Mesenchymal stem cell (in vitro differentiated cells and primary cell): ENCODE measurements at regions not wholly inside any gene's neighbourhood (a gene's known extent, or its start where the extent isn't known, plus 50 kb on each side); places are given as distances from the start of the nearest gene placed in this dataset.

Source experiments
- DNase-seq: peaks from one replicate; pipeline ENCODE4 v3.0.0-alpha.2; 2013
- H2AFZ ChIP-seq: one replicate; pipeline ENCODE4 v1.6.1; 2013; ENCODE audit warnings: low read depth, mild to moderate bottlenecking, control low read depth, inconsistent platforms, low read length, moderate library complexity
- H2AK5ac ChIP-seq: 2 replicates; pipeline ENCODE4 v1.6.1; 2013; ENCODE audit warnings: low read length, moderate library complexity, mild to moderate bottlenecking, inconsistent platforms; ENCODE audit not compliant: severe bottlenecking
- H2BK120ac ChIP-seq: one replicate; pipeline ENCODE4 v1.6.1; 2013; ENCODE audit warnings: low read depth, mild to moderate bottlenecking, inconsistent platforms, low read length, moderate library complexity
- H2BK12ac ChIP-seq, 2 experiments: one replicate each; pipeline ENCODE4 v1.6.1; 2013; ENCODE audit warnings: inconsistent platforms in 2 of 2, low read length in 2 of 2, mild to moderate bottlenecking in 2 of 2, moderate library complexity in 2 of 2, control low read depth in 1 of 2
- H2BK15ac ChIP-seq: one replicate; pipeline ENCODE4 v1.6.1; 2013; ENCODE audit warnings: mild to moderate bottlenecking, low read depth, inconsistent platforms; ENCODE audit not compliant: poor library complexity, severe bottlenecking
- H2BK5ac ChIP-seq: 2 replicates; pipeline ENCODE4 v1.6.1; 2013; ENCODE audit warnings: low read depth, mild to moderate bottlenecking, low read length, control low read depth, inconsistent platforms; ENCODE audit not compliant: poor library complexity, severe bottlenecking
- H3K14ac ChIP-seq, 2 experiments: one replicate each; pipeline ENCODE4 v1.6.1; 2013; ENCODE audit warnings: inconsistent platforms in 2 of 2, low read length in 2 of 2, control low read depth in 1 of 2, mild to moderate bottlenecking in 1 of 2, moderate library complexity in 1 of 2
- H3K18ac ChIP-seq, 2 experiments: one replicate each; pipeline ENCODE4 v1.6.1; 2013; ENCODE audit warnings: inconsistent platforms in 2 of 2, low read length in 2 of 2, control low read depth in 1 of 2, low read depth in 1 of 2, mild to moderate bottlenecking in 1 of 2
- H3K23ac ChIP-seq, 2 experiments: one replicate each; pipeline ENCODE4 v1.6.1; 2013; ENCODE audit warnings: inconsistent platforms in 2 of 2, low read length in 2 of 2, mild to moderate bottlenecking in 2 of 2, moderate library complexity in 2 of 2, control low read depth in 1 of 2
- H3K27ac ChIP-seq: 2 replicates; pipeline ENCODE4 v1.5.1; 2013; ENCODE audit warnings: mild to moderate bottlenecking, moderate library complexity, low read length, control low read depth, inconsistent platforms; ENCODE audit not compliant: poor library complexity, severe bottlenecking
- H3K27me3 ChIP-seq, 2 experiments: 2 replicates each; pipeline versions ENCODE4 v1.6.1 to v1.7.0; 2013; ENCODE audit warnings: low read length in 2 of 2, mild to moderate bottlenecking in 2 of 2, moderate library complexity in 2 of 2, control low read depth in 1 of 2, inconsistent platforms in 1 of 2; ENCODE audit not compliant: control insufficient read depth in 1 of 2, insufficient read depth in 1 of 2
- H3K36me3 ChIP-seq, 2 experiments: 2 replicates each; pipeline versions ENCODE4 v1.6.1 to v1.7.0; 2013; ENCODE audit warnings: low read length in 2 of 2, control low read depth in 1 of 2, inconsistent platforms in 1 of 2, low read depth in 1 of 2, mild to moderate bottlenecking in 1 of 2; ENCODE audit not compliant: insufficient read depth in 2 of 2, control insufficient read depth in 1 of 2
- H3K4ac ChIP-seq, 2 experiments: one replicate each; pipeline ENCODE4 v1.6.1; 2013; ENCODE audit warnings: inconsistent platforms in 2 of 2, low read length in 2 of 2, mild to moderate bottlenecking in 2 of 2, moderate library complexity in 2 of 2, control low read depth in 1 of 2, low read depth in 1 of 2
- H3K4me1 ChIP-seq: 2 replicates; pipeline ENCODE4 v1.6.1; 2013; ENCODE audit warnings: low read depth, low read length, control low read depth; ENCODE audit not compliant: control insufficient read depth, insufficient read depth
- H3K4me2 ChIP-seq: 2 replicates; pipeline ENCODE4 v1.6.1; 2013; ENCODE audit warnings: low read length, mild to moderate bottlenecking, inconsistent platforms; ENCODE audit not compliant: poor library complexity, severe bottlenecking
- H3K4me3 ChIP-seq, 2 experiments: 2 replicates each; pipeline versions ENCODE4 v1.5.1 to v1.7.0; 2013; ENCODE audit warnings: low read length in 2 of 2, mild to moderate bottlenecking in 2 of 2, control low read depth in 1 of 2, low read depth in 1 of 2; ENCODE audit not compliant: insufficient read depth in 1 of 2
- H3K79me1 ChIP-seq: replicated peaks from 2 replicates; pipeline ENCODE4 v1.6.1; 2013; ENCODE audit warnings: mild to moderate bottlenecking, control low read depth, low read length, inconsistent platforms; ENCODE audit not compliant: poor library complexity, severe bottlenecking
- H3K9ac ChIP-seq: 2 replicates; pipeline ENCODE4 v1.7.0; 2013; ENCODE audit warnings: mild to moderate bottlenecking, low read length, moderate library complexity
- H3K9me3 ChIP-seq: 2 replicates; pipeline ENCODE4 v1.7.0; 2013; ENCODE audit warnings: mild to moderate bottlenecking, low read length; ENCODE audit not compliant: control insufficient read depth
- H4K8ac ChIP-seq: one replicate; pipeline ENCODE4 v1.6.1; 2013; ENCODE audit warnings: inconsistent platforms, mild to moderate bottlenecking, low read length, moderate library complexity
- H4K91ac ChIP-seq: one replicate; pipeline ENCODE4 v1.6.1; 2013; ENCODE audit warnings: mild to moderate bottlenecking, low read length, inconsistent platforms
- WGBS: methylation state at CpG from one replicate; pipeline ENCODE4 v1.1.7; 2013; ENCODE audit warnings: mixed read lengths; 5-methylcytosine and 5-hydroxymethylcytosine counted together

- H3K4me1 ChIP-seq: no peaks in the 10 kb centered on the region
- H4K8ac ChIP-seq: no peak overlapping the region
- no peak overlapping the region for H3K4me3 ChIP-seq
- no peak overlapping the region for H3K23ac ChIP-seq
- no peak overlapping the region for H3K14ac ChIP-seq
- no peaks in the 10 kb centered on the region for H3K9me3 ChIP-seq
- no peak overlapping the region for H3K4ac ChIP-seq
- H2BK15ac ChIP-seq: no peak overlapping the region
- H2BK120ac ChIP-seq: no peak overlapping the region
- no peak overlapping the region for H2BK5ac ChIP-seq
- 91% methylated on average over 9 of the region's 9 CpGs for WGBS
- no peak overlapping the region for H2AFZ ChIP-seq
- H2AK5ac ChIP-seq: no peak overlapping the region
- H3K9ac ChIP-seq: no peak overlapping the region
- H3K27me3 ChIP-seq: peaks cover 0 to 40% of the 10 kb centered on the region in 2 experiments
- no peak overlapping the region for H3K4me2 ChIP-seq
- H2BK12ac ChIP-seq: no peak overlapping the region
- H3K27ac ChIP-seq: no peak overlapping the region
- no peaks in the 10 kb centered on the region for H3K36me3 ChIP-seq
- no peak for DNase-seq
- no peaks in the 10 kb centered on the region for H3K79me1 ChIP-seq
- no peak overlapping the region for H3K18ac ChIP-seq
- H4K91ac ChIP-seq: no peak overlapping the region
These were observed 131.9 kb upstream of the KCNJ6 start for GRCh38 chr21:38048167-38048566.

- Histone ChIP-seq H3K36me3 (no peaks in the 10 kb centered on the region), H2BK15ac (no peak overlapping the region), H3K4ac (no peak overlapping the region), H2BK5ac (no peak overlapping the region), H3K4me1 (peaks cover 2% of the 10 kb centered on the region), H3K9me3 (no peaks in the 10 kb centered on the region), H3K4me3 (no peak overlapping the region), H3K4me2 (no peak overlapping the region), H3K27me3 (peaks cover 10 to 53% of the 10 kb centered on the region in 2 experiments), H3K18ac (no peak overlapping the region), H3K23ac (no peak overlapping the region), H2AFZ (no peak overlapping the region), H2BK12ac (no peak overlapping the region), H3K27ac (no peak overlapping the region), H3K9ac (no peak overlapping the region), H2AK5ac (no peak overlapping the region), H4K91ac (no peak overlapping the region), H3K79me1 (no peaks in the 10 kb centered on the region), H4K8ac (no peak overlapping the region), H3K14ac (no peak overlapping the region), H2BK120ac (no peak overlapping the region)
- WGBS: 75% methylated on average over 4 of the region's 4 CpGs
- no peak for DNase-seq
These were observed 138.1 kb upstream of the KCNJ6 start for GRCh38 chr21:38054334-38054733.

DNA sequence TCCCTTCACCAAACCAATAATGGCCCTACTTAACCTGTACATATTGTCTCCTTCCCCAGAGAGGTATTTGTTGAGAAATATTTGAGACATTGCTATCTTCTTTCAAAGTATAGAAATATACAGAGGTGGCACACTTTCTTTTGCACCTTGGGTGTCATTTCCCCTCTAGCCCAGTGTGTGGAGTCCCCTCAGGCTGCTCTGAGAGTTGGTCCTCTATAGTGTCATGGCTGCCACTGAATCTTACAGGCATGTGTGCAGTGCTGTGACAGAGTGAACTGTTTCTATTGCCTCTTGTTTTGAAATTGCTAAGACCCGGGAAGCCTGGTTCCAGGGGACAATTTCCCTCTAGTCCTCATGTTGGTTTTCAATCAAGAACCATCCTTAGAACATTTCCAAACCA is 140.2 kb upstream of the KCNJ6 start:
- no peak overlapping the region for H3K9ac ChIP-seq
- no peak overlapping the region for H3K23ac ChIP-seq
- no peak overlapping the region for H2BK120ac ChIP-seq
- no peak overlapping the region for H2BK5ac ChIP-seq
- 79% methylated on average over 1 of the region's 1 CpG for WGBS
- H3K27ac ChIP-seq: no peak overlapping the region
- H4K91ac ChIP-seq: no peak overlapping the region
- no peaks in the 10 kb centered on the region for H3K79me1 ChIP-seq
- no peak overlapping the region for H4K8ac ChIP-seq
- no peak for DNase-seq
- no peak overlapping the region for H3K4me2 ChIP-seq
- H3K4ac ChIP-seq: no peak overlapping the region
- H3K27me3 ChIP-seq: peaks cover 10 to 59% of the 10 kb centered on the region in 2 experiments
- H2AK5ac ChIP-seq: no peak overlapping the region
- H3K36me3 ChIP-seq: no peaks in the 10 kb centered on the region
- H2BK15ac ChIP-seq: no peak overlapping the region
- H2BK12ac ChIP-seq: no peak overlapping the region
- no peak overlapping the region for H3K4me3 ChIP-seq
- H3K18ac ChIP-seq: no peak overlapping the region
- H2AFZ ChIP-seq: no peak overlapping the region
- no peaks in the 10 kb centered on the region for H3K9me3 ChIP-seq
- peaks cover 2% of the 10 kb centered on the region for H3K4me1 ChIP-seq
- H3K14ac ChIP-seq: no peak overlapping the region

DNA sequence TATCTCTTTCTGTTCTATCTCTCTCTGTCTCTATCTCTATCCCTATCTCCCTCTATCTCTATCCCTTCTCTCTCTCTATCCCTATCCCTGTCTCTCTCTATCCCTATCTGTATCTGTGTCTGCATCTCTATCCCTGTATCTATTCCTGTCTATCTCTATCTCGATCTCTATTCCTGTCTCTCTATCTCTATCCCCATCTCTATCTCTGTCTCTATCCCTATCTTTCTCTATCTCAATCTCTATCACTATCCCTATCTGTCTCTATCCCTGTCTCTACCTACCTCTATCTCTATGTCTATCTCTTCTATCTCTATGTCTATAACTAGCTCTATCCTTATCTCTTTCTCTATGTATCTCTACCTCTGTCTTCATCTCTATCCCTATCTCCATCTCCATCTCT is 141.4 kb upstream of the KCNJ6 start:
- no peak overlapping the region for H2BK15ac ChIP-seq
- H3K18ac ChIP-seq: no peak overlapping the region
- no peak overlapping the region for H2BK5ac ChIP-seq
- H2BK12ac ChIP-seq: no peak overlapping the region
- WGBS: 75% methylated on average over 1 of the region's 1 CpG
- no peak overlapping the region for H3K27ac ChIP-seq
- no peak overlapping the region for H3K4me2 ChIP-seq
- peaks cover 2% of the 10 kb centered on the region for H3K4me1 ChIP-seq
- H3K27me3 ChIP-seq: peaks cover 10 to 69% of the 10 kb centered on the region in 2 experiments
- H3K23ac ChIP-seq: no peak overlapping the region
- H4K8ac ChIP-seq: no peak overlapping the region
- no peak overlapping the region for H3K9ac ChIP-seq
- no peak overlapping the region for H3K4ac ChIP-seq
- no peaks in the 10 kb centered on the region for H3K79me1 ChIP-seq
- no peak for DNase-seq
- H3K4me3 ChIP-seq: no peak overlapping the region
- no peaks in the 10 kb centered on the region for H3K36me3 ChIP-seq
- H2BK120ac ChIP-seq: no peak overlapping the region
- H2AK5ac ChIP-seq: no peak overlapping the region
- no peaks in the 10 kb centered on the region for H3K9me3 ChIP-seq
- H4K91ac ChIP-seq: no peak overlapping the region
- H3K14ac ChIP-seq: no peak overlapping the region
- no peak overlapping the region for H2AFZ ChIP-seq
